Lower lobe of right lung (tissue), 2 donors: ENCODE measurements at regions not wholly inside any gene's neighbourhood (a gene's known extent, or its start where the extent isn't known, plus 50 kb on each side); places are given as distances from the start of the nearest gene placed in this dataset.

Experiments used
- ATAC-seq, 2 donors: fragments of 200-7000 bp; cut with Tn5 transposase; one replicate each; pipeline ENCODE4 v1.9.1; 2020 to 2022; ENCODE audit warnings: mild to moderate bottlenecking in 2 of 2, moderate library complexity in 2 of 2
- DNase-seq: peaks from one replicate; pipeline ENCODE4 v3.0.0-alpha.2; 2020
- H3K27ac ChIP-seq: fragments of 200-600 bp; one replicate; pipeline ENCODE4 v1.8.0; 2022
- H3K27me3 ChIP-seq: fragments of 200-600 bp; one replicate; pipeline ENCODE4 v1.8.0; 2022; ENCODE audit warnings: low read depth
- H3K36me3 ChIP-seq: fragments of 200-600 bp; one replicate; pipeline ENCODE4 v1.8.0; 2022; ENCODE audit warnings: mild to moderate bottlenecking
- H3K4me1 ChIP-seq: fragments of 200-600 bp; one replicate; pipeline ENCODE4 v1.8.0; 2022
- H3K4me3 ChIP-seq: fragments of 200-600 bp; one replicate; pipeline ENCODE4 v1.8.0; 2022; ENCODE audit warnings: mild to moderate bottlenecking
- H3K9me3 ChIP-seq: fragments of 200-600 bp; one replicate; pipeline ENCODE4 v1.8.0; 2022
- CTCF ChIP-seq: fragments of 200-600 bp; IDR thresholded peaks from one replicate; pipeline ENCODE4 v1.8.0; 2022; ENCODE audit warnings: antibody characterized with exemption, mild to moderate bottlenecking
- intact Hi-C: fragments of 100-400 bp; cut with DNase I; formaldehyde crosslinking; loops from one replicate; pipeline ENCODE4 v1.11.0; 2022
- donor health status: DM: no; HTN: yes; CAD: no; lungs with severe emphysema.

- H3K9me3 ChIP-seq, result peaks cover 4% of the 10 kb centered on the region
- TF ChIP-seq CTCF, result no peak
- H3K4me1 ChIP-seq, result peaks cover 31% of the 10 kb centered on the region
- no peak overlapping the region for H3K4me3 ChIP-seq
- no peaks in the 10 kb centered on the region for H3K36me3 ChIP-seq
- DNase-seq (peak; percentile 70), ATAC-seq (peak; percentile 55 to 77)
- intact Hi-C loops, result no loop called here
- H3K27me3 ChIP-seq, result no peaks in the 10 kb centered on the region
- H3K27ac ChIP-seq, result peak overlapping the region; percentile 56
These were observed 224.0 kb upstream of the TNRC6C start for GRCh38 chr17:77734371-77735080.

GRCh38 chr17:77735081-77735565 lies 223.4 kb upstream of the TNRC6C start:
- DNase-seq (no peak), ATAC-seq (peak; percentile 49 to 57)
- Histone ChIP-seq H3K27me3 (no peaks in the 10 kb centered on the region), H3K36me3 (no peaks in the 10 kb centered on the region), H3K4me1 (peaks cover 31% of the 10 kb centered on the region), H3K4me3 (no peak overlapping the region), H3K9me3 (peaks cover 4% of the 10 kb centered on the region), H3K27ac (peak overlapping the region; percentile 56)
- TF ChIP-seq CTCF, result no peak
- intact Hi-C loops, result no loop called here

GRCh38 chr17:77735566-77736198 lies 222.8 kb upstream of the TNRC6C start:
- peaks cover 4% of the 10 kb centered on the region for H3K9me3 ChIP-seq
- intact Hi-C loops, result no loop called here
- peak overlapping the region; percentile 56 for H3K27ac ChIP-seq
- H3K4me3 ChIP-seq, result no peak overlapping the region
- H3K36me3 ChIP-seq, result no peaks in the 10 kb centered on the region
- ATAC-seq (peak; percentile 89), DNase-seq (peak; percentile 81)
- H3K4me1 ChIP-seq, result peaks cover 31% of the 10 kb centered on the region
- no peak for TF ChIP-seq CTCF
- no peaks in the 10 kb centered on the region for H3K27me3 ChIP-seq

- DNase-seq, result no peak
- Histone ChIP-seq H3K27me3 (no peaks in the 10 kb centered on the region), H3K36me3 (no peaks in the 10 kb centered on the region), H3K4me1 (peaks cover 31% of the 10 kb centered on the region), H3K4me3 (no peak overlapping the region), H3K27ac (no peak overlapping the region), H3K9me3 (peaks cover 4% of the 10 kb centered on the region)
- peak in 1 of 2 donors; percentile 17 for ATAC-seq
- intact Hi-C loops, result no loop called here
- TF ChIP-seq CTCF, result no peak
These were observed 222.3 kb upstream of the TNRC6C start for GRCh38 chr17:77736199-77736585.

- Histone ChIP-seq H3K9me3 (peaks cover 4% of the 10 kb centered on the region), H3K27ac (no peak overlapping the region), H3K36me3 (no peaks in the 10 kb centered on the region), H3K4me3 (no peak overlapping the region), H3K27me3 (no peaks in the 10 kb centered on the region), H3K4me1 (peaks cover 31% of the 10 kb centered on the region)
- DNase-seq, result no peak
- TF ChIP-seq CTCF, result no peak
- intact Hi-C loops, result no loop called here
- no peak for ATAC-seq
These were observed 221.8 kb upstream of the TNRC6C start for GRCh38 chr17:77736721-77737120.
